ENCODE measurements at regions not wholly inside any gene's neighbourhood (a gene's known extent, or its start where the extent isn't known, plus 50 kb on each side); places are given as distances from the start of the nearest gene placed in this dataset.
"Not testable (repeated sequence)": the region's sequence is repeated elsewhere in the genome, so short reads cannot be mapped to it uniquely, and the experiment has no call there.

GRCh38 chr1:199029401-199029800, 390.6 kb downstream of the PTPRC start:
- Histone ChIP-seq H3K9me3 (no peaks in the 10 kb centered on the region), H3K27me3 (replicated peaks; ENCODE audit: control insufficient read depth, insufficient read depth, low read length) (no peaks in the 10 kb centered on the region), H3K36me3 (ENCODE audit: control insufficient read depth, insufficient read depth, low read length) (no peaks in the 10 kb centered on the region), H3K4me3 (ENCODE audit: low read depth, low read length) (no peak overlapping the region), H3K4me1 (no peaks in the 10 kb centered on the region)
- intact Hi-C loops (cut with micrococcal nuclease; ENCODE audit: unreplicated experiment), result no loop called here
- no TSS peak for BruUV-seq (replicated peaks)
- DNase-seq, result no peak
- no peaks in the 10 kb centered on the region for H3K4me1 Mint-ChIP-seq (ENCODE audit: low read depth, unreplicated experiment)
- no peak overlapping the region for H3K27ac Mint-ChIP-seq (ENCODE audit: unreplicated experiment)
- no peak for TF ChIP-seq CTCF (IDR thresholded peaks at IDR 0.05; ENCODE audit: insufficient read depth in 1 of 2, low read depth in 1 of 2, low read length in 1 of 2, severe bottlenecking in 1 of 2, unreplicated experiment in 1 of 2)
- CTCF ChIA-PET, result no interaction called here
- no peaks in the 10 kb centered on the region for H3K9me3 Mint-ChIP-seq (ENCODE audit: unreplicated experiment)
- POLR2A ChIA-PET, result no interaction called here
- no peak overlapping the region for H3K4me3 Mint-ChIP-seq (ENCODE audit: unreplicated experiment)
- H3K36me3 Mint-ChIP-seq (ENCODE audit: insufficient read depth, unreplicated experiment), result no peaks in the 10 kb centered on the region
- no peaks in the 10 kb centered on the region for H3K27me3 Mint-ChIP-seq (ENCODE audit: insufficient read depth, unreplicated experiment)

- H3K9me3 Mint-ChIP-seq (ENCODE audit: unreplicated experiment), result no peaks in the 10 kb centered on the region
- POLR2A ChIA-PET, result no interaction called here
These were observed 391.0 kb downstream of the PTPRC start for GRCh38 chr1:199029855-199030254.

GRCh38 chr1:199030541-199030940, 391.7 kb downstream of the PTPRC start:
- H3K27me3 Mint-ChIP-seq (ENCODE audit: insufficient read depth, unreplicated experiment); intact Hi-C loops (cut with micrococcal nuclease; ENCODE audit: unreplicated experiment); H3K27me3 ChIP-seq (replicated peaks; ENCODE audit: control insufficient read depth, insufficient read depth, low read length); H3K9me3 ChIP-seq; CTCF ChIA-PET; H3K4me1 ChIP-seq; H3K4me3 Mint-ChIP-seq (ENCODE audit: unreplicated experiment); H3K4me3 ChIP-seq (ENCODE audit: low read depth, low read length); H3K36me3 ChIP-seq (ENCODE audit: control insufficient read depth, insufficient read depth, low read length); H3K27ac Mint-ChIP-seq (ENCODE audit: unreplicated experiment); H3K36me3 Mint-ChIP-seq (ENCODE audit: insufficient read depth, unreplicated experiment); DNase-seq; POLR2A ChIA-PET; BruUV-seq (replicated peaks); H3K4me1 Mint-ChIP-seq (ENCODE audit: low read depth, unreplicated experiment); H3K9me3 Mint-ChIP-seq (ENCODE audit: unreplicated experiment): not testable (repeated sequence)

More at GRCh38 chr1:199029855-199030254, 391.0 kb downstream of the PTPRC start:
- Mint-ChIP-seq H3K27me3 (ENCODE audit: insufficient read depth, unreplicated experiment) (no peaks in the 10 kb centered on the region), H3K4me1 (ENCODE audit: low read depth, unreplicated experiment) (no peaks in the 10 kb centered on the region), H3K4me3 (ENCODE audit: unreplicated experiment) (no peak overlapping the region), H3K36me3 (ENCODE audit: insufficient read depth, unreplicated experiment) (no peaks in the 10 kb centered on the region), H3K27ac (ENCODE audit: unreplicated experiment) (no peak overlapping the region)
- no peak for TF ChIP-seq CTCF (IDR thresholded peaks at IDR 0.05; ENCODE audit: insufficient read depth in 1 of 2, low read depth in 1 of 2, low read length in 1 of 2, severe bottlenecking in 1 of 2, unreplicated experiment in 1 of 2)
- no TSS peak for BruUV-seq (replicated peaks)
- no peaks in the 10 kb centered on the region for H3K27me3 ChIP-seq (replicated peaks; ENCODE audit: control insufficient read depth, insufficient read depth, low read length)
- no peak for DNase-seq
- CTCF ChIA-PET, result no interaction called here
- no peaks in the 10 kb centered on the region for H3K36me3 ChIP-seq (ENCODE audit: control insufficient read depth, insufficient read depth, low read length)
- H3K4me3 ChIP-seq (ENCODE audit: low read depth, low read length), result no peak overlapping the region
- no peaks in the 10 kb centered on the region for H3K4me1 ChIP-seq
- H3K9me3 ChIP-seq, result no peaks in the 10 kb centered on the region
- intact Hi-C loops (cut with micrococcal nuclease; ENCODE audit: unreplicated experiment), result no loop called here

- H3K27ac Mint-ChIP-seq (ENCODE audit: unreplicated experiment); H3K4me1 ChIP-seq; H3K9me3 Mint-ChIP-seq (ENCODE audit: unreplicated experiment); BruUV-seq (replicated peaks); H3K9me3 ChIP-seq; POLR2A ChIA-PET; H3K36me3 ChIP-seq (ENCODE audit: control insufficient read depth, insufficient read depth, low read length); H3K4me1 Mint-ChIP-seq (ENCODE audit: low read depth, unreplicated experiment); CTCF ChIA-PET; H3K27me3 ChIP-seq (replicated peaks; ENCODE audit: control insufficient read depth, insufficient read depth, low read length); H3K4me3 Mint-ChIP-seq (ENCODE audit: unreplicated experiment); DNase-seq; intact Hi-C loops (cut with micrococcal nuclease; ENCODE audit: unreplicated experiment); H3K36me3 Mint-ChIP-seq (ENCODE audit: insufficient read depth, unreplicated experiment); H3K27me3 Mint-ChIP-seq (ENCODE audit: insufficient read depth, unreplicated experiment); H3K4me3 ChIP-seq (ENCODE audit: low read depth, low read length): not testable (repeated sequence)
These were observed 392.3 kb downstream of the PTPRC start for GRCh38 chr1:199031170-199031569.

- POLR2A ChIA-PET; H3K27ac Mint-ChIP-seq (ENCODE audit: unreplicated experiment); H3K4me1 Mint-ChIP-seq (ENCODE audit: low read depth, unreplicated experiment): not testable (repeated sequence)
These were observed 393.6 kb downstream of the PTPRC start for GRCh38 chr1:199032479-199032878.

More at GRCh38 chr1:199032479-199032878, 393.6 kb downstream of the PTPRC start:
- H3K36me3 ChIP-seq (ENCODE audit: control insufficient read depth, insufficient read depth, low read length); H3K36me3 Mint-ChIP-seq (ENCODE audit: insufficient read depth, unreplicated experiment); H3K9me3 Mint-ChIP-seq (ENCODE audit: unreplicated experiment); H3K4me3 ChIP-seq (ENCODE audit: low read depth, low read length); BruUV-seq (replicated peaks); H3K4me3 Mint-ChIP-seq (ENCODE audit: unreplicated experiment); H3K4me1 ChIP-seq; H3K27me3 Mint-ChIP-seq (ENCODE audit: insufficient read depth, unreplicated experiment); DNase-seq; CTCF ChIA-PET; intact Hi-C loops (cut with micrococcal nuclease; ENCODE audit: unreplicated experiment); H3K9me3 ChIP-seq; H3K27me3 ChIP-seq (replicated peaks; ENCODE audit: control insufficient read depth, insufficient read depth, low read length): not testable (repeated sequence)

All from Caco-2 (cell line).